Heart right ventricle (tissue), 16 donors: ENCODE measurements at regions not wholly inside any gene's neighbourhood (a gene's known extent, or its start where the extent isn't known, plus 50 kb on each side); places are given as distances from the start of the nearest gene placed in this dataset.

Experiments used
- ATAC-seq, 8 donors: fragments of 200-7000 bp; cut with Tn5 transposase; one replicate each; pipeline ENCODE4 v1.9.1; 2020; ENCODE audit warnings: mild to moderate bottlenecking in 8 of 8, moderate library complexity in 8 of 8, moderate number of reproducible peaks in 1 of 8
- DNase-seq, 2 donors: peaks; one replicate each; pipeline ENCODE4 v3.0.0-alpha.2; 2020
- H3K27ac ChIP-seq, 10 donors: fragments of 200-600 bp; sonication (generic) in 2 of 10; one replicate each; pipeline versions ENCODE4 v1.5.0 to v1.8.0; 2020 to 2022; ENCODE audit warnings: mild to moderate bottlenecking in 3 of 10
- H3K27me3 ChIP-seq, 7 donors: fragments of 200-600 bp; one replicate each; pipeline ENCODE4 v1.8.0; 2021 to 2022; ENCODE audit warnings: mild to moderate bottlenecking in 2 of 7
- H3K36me3 ChIP-seq, 9 donors: fragments of 200-600 bp; sonication (generic) in 1 of 9; one replicate each; pipeline versions ENCODE4 v1.5.0 to v1.8.0; 2020 to 2022; ENCODE audit warnings: mild to moderate bottlenecking in 2 of 9
- H3K4me1 ChIP-seq, 9 donors: fragments of 200-600 bp; sonication (generic) in 1 of 9; one replicate each; pipeline versions ENCODE4 v1.5.0 to v1.8.0; 2020 to 2022; ENCODE audit warnings: mild to moderate bottlenecking in 4 of 9
- H3K4me3 ChIP-seq, 10 donors: fragments of 200-600 bp; sonication (generic) in 2 of 10; one replicate each; pipeline versions ENCODE4 v1.5.0 to v1.8.0; 2020 to 2022; ENCODE audit warnings: mild to moderate bottlenecking in 7 of 10, moderate library complexity in 2 of 10
- H3K9me3 ChIP-seq, 11 donors: fragments of 200-600 bp in 10 of 11; sonication (generic) in 2 of 11; one replicate each; pipeline versions ENCODE4 v1.5.0 to v1.8.0; 2013 to 2022; ENCODE audit warnings: mild to moderate bottlenecking in 2 of 11, control low read depth in 1 of 11, moderate library complexity in 1 of 11
- CTCF ChIP-seq, 9 donors: fragments of 200-600 bp; sonication (generic) in 2 of 9; IDR thresholded peaks; one replicate each; pipeline versions ENCODE4 v1.5.0 to v1.8.0; 2021 to 2022; ENCODE audit warnings: antibody characterized with exemption in 9 of 9, mild to moderate bottlenecking in 5 of 9, moderate library complexity in 1 of 9
- WGBS, 2 donors: extraction: QIAGEN DNeasy Blood & Tissue Kit; methylation state at CpG; one replicate each; pipeline ENCODE4 v1.1.7; 2013; ENCODE audit warnings: inconsistent platforms in 1 of 2; 5-methylcytosine and 5-hydroxymethylcytosine counted together
- intact Hi-C, 10 donors: fragments of 100-400 bp; cut with DNase I; formaldehyde crosslinking; loops; one replicate each; pipeline versions ENCODE4 v1.11.1 to v1.14.2; 2022
- donor health status: Arrhythmogenic right ventricular cardiomyopathy.
- donor health status: ischemic (EF 13 %, LVEDD 7.1; RV severe dilation, severe dysfunction).
- donor health status: healthy with polysubstance abuse.
- donor health status: DM: no; HTN: yes; CAD: no.
- donor health status: DM: no; HTN: no; CAD: no.
- donor health status: ischemic (EF 25% LVEDD 6.9; RV normal size, moderate dysfunction).
- donor health status: ischemic (EF 25% LVEDD 5.7; RV mildly dilated, moderate dysfunction).
- donor health status: healthy.
- donor health status: DM: yes; HTN: yes; CAD: no.
- donor health status: Ischemic cardiomyopathy.
- donor health status: ischemic (EF 35%, LVEDD 5.7; RV mildly dilated, moderate dysfunction).
- donor health status: nonischemic (EF 11% LVEDD 7.7; RV severe dilation, severe dysfunction).
- donor health status: DM: yes; HTN: yes; CAD: no.
- donor health status: PGD.
- donor health status: ischemic (EF 29% LVEDD 5.4; RV normal size, mild dysfunction).
- donor health status: nonischemic (EF 23%, LVEDD 6.1; RV moderate dilation, normal function).

GRCh38 chr20:52332230-52332629, 140.7 kb upstream of the ZFP64 start:
- 67 to 74% methylated on average over 1 of the region's 1 CpG for WGBS, 2 donors
- DNase-seq, result no peak
- Histone ChIP-seq H3K4me1 (no peaks in the 10 kb centered on the region), H3K27me3 (peaks cover 0 to 10% (median 0%) of the 10 kb centered on the region in 7 donors), H3K9me3 (peaks cover 0 to 12% (median 0%) of the 10 kb centered on the region in 11 donors), H3K4me3 (no peak overlapping the region), H3K36me3 (no peaks in the 10 kb centered on the region), H3K27ac (no peak overlapping the region)
- no peak for TF ChIP-seq CTCF (IDR thresholded peaks at IDR 0.05)
- intact Hi-C loops, result no loop called here
- ATAC-seq, result no peak

- H3K27me3 ChIP-seq, result peaks cover 0 to 10% (median 0%) of the 10 kb centered on the region in 7 donors
- no peak for ATAC-seq
- H3K9me3 ChIP-seq, result peaks cover 0 to 12% (median 0%) of the 10 kb centered on the region in 11 donors
- no peak overlapping the region for H3K27ac ChIP-seq
- DNase-seq, result no peak
- H3K4me3 ChIP-seq, result no peak overlapping the region
- intact Hi-C loops, result no loop called here
- no peak for TF ChIP-seq CTCF (IDR thresholded peaks at IDR 0.05)
- no peaks in the 10 kb centered on the region for H3K36me3 ChIP-seq
- H3K4me1 ChIP-seq, result no peaks in the 10 kb centered on the region
- WGBS, 2 donors, result 93 to 95% methylated on average over 2 of the region's 2 CpGs
Measured at GRCh38 chr20:52331655-52332054, 140.1 kb upstream of the ZFP64 start.

GRCh38 chr20:52321396-52321795, 129.8 kb upstream of the ZFP64 start:
- Histone ChIP-seq H3K4me1 (no peaks in the 10 kb centered on the region), H3K27me3 (peaks cover 0 to 17% (median 0%) of the 10 kb centered on the region in 7 donors), H3K36me3 (no peaks in the 10 kb centered on the region), H3K27ac (no peak overlapping the region), H3K4me3 (no peak overlapping the region), H3K9me3 (no peaks in the 10 kb centered on the region)
- ATAC-seq, result no peak
- intact Hi-C loops, result loop anchor here in 1 of 10 donors (5.0 kb wide), 1 partner anchor 1711 kb away; no protein-coding TSS in a partner anchor
- 77 to 81% methylated on average over 3 of the region's 3 CpGs for WGBS, 2 donors
- no peak for TF ChIP-seq CTCF (IDR thresholded peaks at IDR 0.05)
- no peak for DNase-seq

- H3K36me3 ChIP-seq, result no peaks in the 10 kb centered on the region
- no peaks in the 10 kb centered on the region for H3K4me1 ChIP-seq
- no peak overlapping the region for H3K27ac ChIP-seq
- H3K4me3 ChIP-seq, result no peak overlapping the region
- H3K27me3 ChIP-seq, result peaks cover 0 to 13% (median 0%) of the 10 kb centered on the region in 7 donors
- intact Hi-C loops, result loop anchor here in 5 of 10 donors (10.0 kb wide), 4 partner anchors 56 to 1226 kb away; no protein-coding TSS in a partner anchor
- DNase-seq (no peak), ATAC-seq (no peak)
- 58 to 62% methylated on average over 6 of the region's 6 CpGs for WGBS, 2 donors
- TF ChIP-seq CTCF (IDR thresholded peaks at IDR 0.05), result no peak
- H3K9me3 ChIP-seq, result no peaks in the 10 kb centered on the region
Measured at GRCh38 chr20:52318651-52319050, 127.1 kb upstream of the ZFP64 start.
